Upper lobe of left lung (tissue), 4 donors: ENCODE measurements at regions not wholly inside any gene's neighbourhood (a gene's known extent, or its start where the extent isn't known, plus 50 kb on each side); places are given as distances from the start of the nearest gene placed in this dataset.

Experiments used
- CTCF ChIP-seq, 6 experiments: fragments of 450-650 bp in 4 of 6; fragments of 200-600 bp in 2 of 6; sonication (generic) in 2 of 6; IDR thresholded peaks; one replicate each; pipeline ENCODE4 v1.5.1; 2016 to 2019; ENCODE audit warnings: antibody characterized with exemption in 6 of 6
- EP300 ChIP-seq, 4 donors: sonication (generic); formaldehyde crosslinking; IDR thresholded peaks; one replicate each; pipeline ENCODE4 v1.5.1; 2017; ENCODE audit warnings: antibody characterized with exemption in 4 of 4, control low read depth in 2 of 4
- POLR2A ChIP-seq, 4 donors: fragments of 450-650 bp; IDR thresholded peaks; one replicate each; pipeline ENCODE4 v1.5.1; 2016 to 2017; ENCODE audit warnings: antibody characterized with exemption in 4 of 4, mild to moderate bottlenecking in 2 of 4
- POLR2AphosphoS5 ChIP-seq, 2 donors: sonication (generic); formaldehyde crosslinking; IDR thresholded peaks; one replicate each; pipeline ENCODE4 v1.5.1; 2017; ENCODE audit warnings: antibody characterized with exemption in 2 of 2

- TF ChIP-seq CTCF (IDR thresholded peaks at IDR 0.05) (no peak), POLR2AphosphoS5 (IDR thresholded peaks at IDR 0.05) (no peak), POLR2A (IDR thresholded peaks at IDR 0.05) (no peak), EP300 (IDR thresholded peaks at IDR 0.05) (no peak)
These were observed 695.5 kb downstream of the BCL11B start for GRCh38 chr14:98576463-98576862.
